ENCODE measurements at regions not wholly inside any gene's neighbourhood (a gene's known extent, or its start where the extent isn't known, plus 50 kb on each side); places are given as distances from the start of the nearest gene placed in this dataset.

GRCh38 chr16:72389791-72390190, 217.8 kb upstream of the PMFBP1 start:
- Histone ChIP-seq H2AFZ (ENCODE audit: low read depth) (no peak overlapping the region), H3K79me2 (ENCODE audit: insufficient read depth, low read depth) (no peaks in the 10 kb centered on the region), H3K27ac (no peak overlapping the region), H3K4me3 (IDR thresholded peaks at IDR 0.05; ENCODE audit: insufficient read depth, low read depth, low read length) (no peak overlapping the region), H3K36me3 (ENCODE audit: insufficient read depth) (no peaks in the 10 kb centered on the region), H3K27me3 (ENCODE audit: insufficient read depth, low read depth) (no peaks in the 10 kb centered on the region), H3K4me2 (no peak overlapping the region), H4K20me1 (ENCODE audit: insufficient read depth) (no peaks in the 10 kb centered on the region), H3K4me1 (ENCODE audit: low read depth, poor library complexity, severe bottlenecking) (no peaks in the 10 kb centered on the region), H3K9ac (no peak overlapping the region)
- no peak for TF ChIP-seq CTCF (conservative IDR thresholded peaks at IDR 0.05; ENCODE audit: low read depth, low read length)

GRCh38 chr16:72388007-72388406, 216.1 kb upstream of the PMFBP1 start:
- TF ChIP-seq CTCF (conservative IDR thresholded peaks at IDR 0.05; ENCODE audit: low read depth, low read length), result no peak
- Histone ChIP-seq H3K79me2 (ENCODE audit: insufficient read depth, low read depth) (no peaks in the 10 kb centered on the region), H4K20me1 (ENCODE audit: insufficient read depth) (no peaks in the 10 kb centered on the region), H3K9ac (no peak overlapping the region), H3K4me3 (IDR thresholded peaks at IDR 0.05; ENCODE audit: insufficient read depth, low read depth, low read length) (no peak overlapping the region), H3K4me2 (no peak overlapping the region), H3K27me3 (ENCODE audit: insufficient read depth, low read depth) (no peaks in the 10 kb centered on the region), H3K36me3 (ENCODE audit: insufficient read depth) (no peaks in the 10 kb centered on the region), H3K27ac (no peak overlapping the region), H3K4me1 (ENCODE audit: low read depth, poor library complexity, severe bottlenecking) (no peaks in the 10 kb centered on the region), H2AFZ (ENCODE audit: low read depth) (no peak overlapping the region)

- no peaks in the 10 kb centered on the region for H4K20me1 ChIP-seq (ENCODE audit: insufficient read depth)
- H3K4me3 ChIP-seq (IDR thresholded peaks at IDR 0.05; ENCODE audit: insufficient read depth, low read depth, low read length), result no peak overlapping the region
- H3K4me2 ChIP-seq, result no peak overlapping the region
- no peaks in the 10 kb centered on the region for H3K79me2 ChIP-seq (ENCODE audit: insufficient read depth, low read depth)
- H3K4me1 ChIP-seq (ENCODE audit: low read depth, poor library complexity, severe bottlenecking), result no peaks in the 10 kb centered on the region
- no peak overlapping the region for H2AFZ ChIP-seq (ENCODE audit: low read depth)
- no peak overlapping the region for H3K27ac ChIP-seq
- H3K9ac ChIP-seq, result no peak overlapping the region
- H3K27me3 ChIP-seq (ENCODE audit: insufficient read depth, low read depth), result no peaks in the 10 kb centered on the region
- TF ChIP-seq CTCF (conservative IDR thresholded peaks at IDR 0.05; ENCODE audit: low read depth, low read length), result no peak
- no peaks in the 10 kb centered on the region for H3K36me3 ChIP-seq (ENCODE audit: insufficient read depth)
Observed at GRCh38 chr16:72384651-72385050, 212.7 kb upstream of the PMFBP1 start.

GRCh38 chr16:72380283-72380682, 208.3 kb upstream of the PMFBP1 start:
- Histone ChIP-seq H3K27me3 (ENCODE audit: insufficient read depth, low read depth) (no peaks in the 10 kb centered on the region), H2AFZ (ENCODE audit: low read depth) (no peak overlapping the region), H3K9ac (no peak overlapping the region), H3K27ac (no peak overlapping the region), H3K36me3 (ENCODE audit: insufficient read depth) (no peaks in the 10 kb centered on the region), H3K4me2 (no peak overlapping the region), H3K79me2 (ENCODE audit: insufficient read depth, low read depth) (no peaks in the 10 kb centered on the region), H3K4me1 (ENCODE audit: low read depth, poor library complexity, severe bottlenecking) (no peaks in the 10 kb centered on the region), H4K20me1 (ENCODE audit: insufficient read depth) (no peaks in the 10 kb centered on the region), H3K4me3 (IDR thresholded peaks at IDR 0.05; ENCODE audit: insufficient read depth, low read depth, low read length) (no peak overlapping the region)
- no peak for TF ChIP-seq CTCF (conservative IDR thresholded peaks at IDR 0.05; ENCODE audit: low read depth, low read length)

- Histone ChIP-seq H3K4me2 (no peak overlapping the region), H3K9ac (no peak overlapping the region), H3K4me1 (ENCODE audit: low read depth, poor library complexity, severe bottlenecking) (no peaks in the 10 kb centered on the region), H4K20me1 (ENCODE audit: insufficient read depth) (no peaks in the 10 kb centered on the region), H3K27me3 (ENCODE audit: insufficient read depth, low read depth) (no peaks in the 10 kb centered on the region), H2AFZ (ENCODE audit: low read depth) (no peak overlapping the region), H3K79me2 (ENCODE audit: insufficient read depth, low read depth) (no peaks in the 10 kb centered on the region), H3K4me3 (IDR thresholded peaks at IDR 0.05; ENCODE audit: insufficient read depth, low read depth, low read length) (no peak overlapping the region), H3K36me3 (ENCODE audit: insufficient read depth) (no peaks in the 10 kb centered on the region), H3K27ac (no peak overlapping the region)
- TF ChIP-seq CTCF (conservative IDR thresholded peaks at IDR 0.05; ENCODE audit: low read depth, low read length), result no peak
Observed at GRCh38 chr16:72373201-72373600, 201.2 kb upstream of the PMFBP1 start.
